Keratinocyte (primary cell): ENCODE measurements at regions not wholly inside any gene's neighbourhood (a gene's known extent, or its start where the extent isn't known, plus 50 kb on each side); places are given as distances from the start of the nearest gene placed in this dataset.

Experiments used
- DNase-seq: peaks from one replicate; pipeline ENCODE4 v3.0.0-alpha.2; 2011; ENCODE audit warnings: low read depth, missing footprints, low spot score
- FAIRE-seq: peaks from 2 replicates; lab custom pipeline; 2011; peaks lifted over from hg19 to GRCh38; lab: Jason Lieb, UNC
- H2AFZ ChIP-seq: 2 replicates; pipeline ENCODE4 v1.6.0; 2012; ENCODE audit warnings: low read length, control low read depth, inconsistent platforms; ENCODE audit not compliant: control insufficient read depth
- H3K27ac ChIP-seq: 2 replicates; pipeline ENCODE4 v1.5.1; 2011; ENCODE audit warnings: low read length; ENCODE audit not compliant: control insufficient read depth, insufficient read depth
- H3K27me3 ChIP-seq: 3 replicates; pipeline ENCODE4 v1.6.0; 2011; ENCODE audit warnings: low read length; ENCODE audit not compliant: control insufficient read depth, insufficient read depth; ENCODE audit errors: extremely low read depth
- H3K36me3 ChIP-seq, 2 experiments: 2 replicates in 1 of 2; 3 replicates in 1 of 2; pipeline ENCODE4 v1.5.1; 2011; ENCODE audit warnings: low read length in 2 of 2, mild to moderate bottlenecking in 1 of 2; ENCODE audit not compliant: control insufficient read depth in 2 of 2, insufficient read depth in 2 of 2; ENCODE audit errors: extremely low read depth in 1 of 2
- H3K4me1 ChIP-seq: 3 replicates; pipeline ENCODE4 v1.5.1; 2011; ENCODE audit warnings: low read length; ENCODE audit not compliant: control insufficient read depth, insufficient read depth; ENCODE audit errors: extremely low read depth
- H3K4me2 ChIP-seq: 3 replicates; pipeline ENCODE4 v1.6.0; 2011; ENCODE audit warnings: low read depth, low read length; ENCODE audit not compliant: control insufficient read depth, insufficient read depth; ENCODE audit errors: extremely low read depth
- H3K4me3 ChIP-seq, 3 experiments: fragments of 200-600 bp in 1 of 3; sonication (generic) in 1 of 3; 2 replicates in 2 of 3; 3 replicates in 1 of 3; pipeline ENCODE4 v1.5.1; 2011 to 2016; ENCODE audit warnings: low read length in 3 of 3, mild to moderate bottlenecking in 3 of 3, control low read depth in 2 of 3, inconsistent platforms in 1 of 3, low read depth in 1 of 3, mixed read lengths in 1 of 3, mixed run types in 1 of 3, moderate library complexity in 1 of 3; ENCODE audit not compliant: control insufficient read depth in 2 of 3, insufficient read depth in 2 of 3; ENCODE audit errors: extremely low read depth in 1 of 3
- H3K79me2 ChIP-seq: 2 replicates; pipeline ENCODE4 v1.6.0; 2012; ENCODE audit warnings: low read length; ENCODE audit not compliant: control insufficient read depth, insufficient read depth
- H3K9ac ChIP-seq: 3 replicates; pipeline ENCODE4 v1.6.0; 2011; ENCODE audit warnings: low read length; ENCODE audit not compliant: control insufficient read depth, insufficient read depth; ENCODE audit errors: extremely low read depth
- H3K9me1 ChIP-seq: 3 replicates; pipeline ENCODE4 v1.6.0; 2011; ENCODE audit warnings: low read length; ENCODE audit not compliant: control insufficient read depth, insufficient read depth; ENCODE audit errors: extremely low read depth
- H3K9me3 ChIP-seq: 2 replicates; pipeline ENCODE4 v1.5.1; 2012; ENCODE audit warnings: low read depth, low read length; ENCODE audit not compliant: control insufficient read depth
- H4K20me1 ChIP-seq: 3 replicates; pipeline ENCODE4 v1.6.0; 2011; ENCODE audit warnings: low read length; ENCODE audit not compliant: control insufficient read depth, insufficient read depth; ENCODE audit errors: extremely low read depth
- EZH2 ChIP-seq: IDR thresholded peaks from one replicate; pipeline ENCODE4 v1.6.1; 2012; ENCODE audit warnings: inconsistent platforms, mild to moderate bottlenecking, low read length, moderate library complexity
- dilution Hi-C: fragments of 300-500 bp; cut with MboI; formaldehyde crosslinking; loops from one replicate; pipeline ENCODE4 v1.7.0; 2020; ENCODE audit warnings: low sequenced_read_pairs; ENCODE audit not compliant: extremely low pct_ligation_motif_present
- TF ChIP-seq, protein P1 (sequence below), 3 experiments: IDR thresholded peaks in 1 of 3; conservative IDR thresholded peaks in 1 of 3; optimal IDR thresholded peaks in 1 of 3; 2 replicates in 2 of 3; 3 replicates in 1 of 3; pipeline versions ENCODE3 to v1.5.1; 2011; ENCODE audit warnings: low read length in 3 of 3, mild to moderate bottlenecking in 3 of 3, moderate library complexity in 2 of 3, control low read depth in 1 of 3, inconsistent platforms in 1 of 3; ENCODE audit not compliant: insufficient read depth in 2 of 3; ENCODE audit errors: extremely low read depth in 1 of 3

DNA sequence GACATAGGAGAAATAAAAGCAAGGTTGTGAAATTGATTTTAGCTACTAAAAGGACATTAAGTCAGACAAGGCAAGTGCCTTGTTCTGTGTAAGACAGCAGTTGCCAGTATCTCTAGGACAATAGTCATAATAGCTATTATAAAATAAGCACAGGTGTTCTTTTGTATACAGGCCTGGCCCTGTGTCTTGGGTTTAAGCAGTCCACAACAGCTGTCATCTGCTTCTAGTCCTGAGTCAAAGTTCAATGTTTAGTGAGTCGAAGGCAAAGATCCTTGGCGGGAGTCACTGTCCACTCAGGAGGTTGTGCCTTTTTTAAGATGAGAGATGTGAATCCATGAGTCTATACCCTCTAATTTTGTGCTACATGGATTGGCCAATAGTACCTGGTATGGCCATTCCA, 79.5 kb downstream of the SC5D start:
- H2AFZ ChIP-seq = no peak overlapping the region
- H3K36me3 ChIP-seq = no peaks in the 10 kb centered on the region
- no peaks in the 10 kb centered on the region for H3K4me1 ChIP-seq
- H3K4me2 ChIP-seq = no peak overlapping the region
- dilution Hi-C loops = no loop called here
- H3K4me3 ChIP-seq = no peak overlapping the region
- no peak overlapping the region for H3K9ac ChIP-seq
- H3K27me3 ChIP-seq = peaks cover 12% of the 10 kb centered on the region
- no peaks in the 10 kb centered on the region for H3K9me3 ChIP-seq
- H3K79me2 ChIP-seq = no peaks in the 10 kb centered on the region
- no peaks in the 10 kb centered on the region for H3K9me1 ChIP-seq
- no peaks in the 10 kb centered on the region for H4K20me1 ChIP-seq
- H3K27ac ChIP-seq = no peak overlapping the region
- DNase-seq = no peak
- FAIRE-seq = no peak
- no peak for TF ChIP-seq EZH2
- TF ChIP-seq, protein P1, sequence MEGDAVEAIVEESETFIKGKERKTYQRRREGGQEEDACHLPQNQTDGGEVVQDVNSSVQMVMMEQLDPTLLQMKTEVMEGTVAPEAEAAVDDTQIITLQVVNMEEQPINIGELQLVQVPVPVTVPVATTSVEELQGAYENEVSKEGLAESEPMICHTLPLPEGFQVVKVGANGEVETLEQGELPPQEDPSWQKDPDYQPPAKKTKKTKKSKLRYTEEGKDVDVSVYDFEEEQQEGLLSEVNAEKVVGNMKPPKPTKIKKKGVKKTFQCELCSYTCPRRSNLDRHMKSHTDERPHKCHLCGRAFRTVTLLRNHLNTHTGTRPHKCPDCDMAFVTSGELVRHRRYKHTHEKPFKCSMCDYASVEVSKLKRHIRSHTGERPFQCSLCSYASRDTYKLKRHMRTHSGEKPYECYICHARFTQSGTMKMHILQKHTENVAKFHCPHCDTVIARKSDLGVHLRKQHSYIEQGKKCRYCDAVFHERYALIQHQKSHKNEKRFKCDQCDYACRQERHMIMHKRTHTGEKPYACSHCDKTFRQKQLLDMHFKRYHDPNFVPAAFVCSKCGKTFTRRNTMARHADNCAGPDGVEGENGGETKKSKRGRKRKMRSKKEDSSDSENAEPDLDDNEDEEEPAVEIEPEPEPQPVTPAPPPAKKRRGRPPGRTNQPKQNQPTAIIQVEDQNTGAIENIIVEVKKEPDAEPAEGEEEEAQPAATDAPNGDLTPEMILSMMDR (optimal IDR thresholded peaks at IDR 0.05 in 1 of 3, IDR thresholded peaks at IDR 0.05 in 1 of 3, conservative IDR thresholded peaks at IDR 0.05 in 1 of 3; ENCODE audit: extremely low read depth in 1 of 3, insufficient read depth in 2 of 3, low read length in 3 of 3) = no peak

- Histone ChIP-seq H4K20me1 (no peaks in the 10 kb centered on the region), H3K9ac (no peak overlapping the region), H3K9me1 (no peaks in the 10 kb centered on the region), H3K27ac (no peak overlapping the region), H3K4me3 (no peak overlapping the region), H3K79me2 (no peaks in the 10 kb centered on the region), H3K4me1 (no peaks in the 10 kb centered on the region), H3K36me3 (no peaks in the 10 kb centered on the region), H3K4me2 (no peak overlapping the region), H3K27me3 (peaks cover 8% of the 10 kb centered on the region), H2AFZ (no peak overlapping the region), H3K9me3 (no peaks in the 10 kb centered on the region)
- dilution Hi-C loops = no loop called here
- FAIRE-seq = no peak
- DNase-seq = no peak
- TF ChIP-seq, protein P1 (optimal IDR thresholded peaks at IDR 0.05 in 1 of 3, IDR thresholded peaks at IDR 0.05 in 1 of 3, conservative IDR thresholded peaks at IDR 0.05 in 1 of 3; ENCODE audit: extremely low read depth in 1 of 3, insufficient read depth in 2 of 3, low read length in 3 of 3) = no peak
- TF ChIP-seq EZH2 = no peak
Measured at GRCh38 chr11:121372671-121373429, 79.3 kb upstream of the SORL1 start.
